NCI-H1436 (cell line): ENCODE measurements at regions not wholly inside any gene's neighbourhood (a gene's known extent, or its start where the extent isn't known, plus 50 kb on each side); places are given as distances from the start of the nearest gene placed in this dataset.

Source experiments
- DNase-seq: peaks from one replicate; lab custom pipeline; 2025; lab: John Stamatoyannopoulos, UW

- DNase-seq, result no peak
Measured at GRCh38 chr9:108235609-108236008, 620.2 kb downstream of the ACTL7B start.

GRCh38 chr9:108234811-108235210 is 621.0 kb downstream of the ACTL7B start:
- DNase-seq, result no peak

GRCh38 chr9:108225149-108225800 is 630.5 kb downstream of the ACTL7B start:
- DNase-seq, result no peak

GRCh38 chr9:108224716-108225115 is 631.1 kb downstream of the ACTL7B start:
- DNase-seq, result no peak

- no peak for DNase-seq
Measured at GRCh38 chr9:108219664-108220063, 636.1 kb downstream of the ACTL7B start.

GRCh38 chr9:108217431-108218349 is 638.1 kb downstream of the ACTL7B start:
- no peak for DNase-seq

GRCh38 chr9:108213511-108213910 is 642.3 kb downstream of the ACTL7B start:
- no peak for DNase-seq

GRCh38 chr9:108212184-108212583 is 643.6 kb downstream of the ACTL7B start:
- DNase-seq, result no peak

- no peak for DNase-seq
Measured at GRCh38 chr9:108211411-108211955, 644.3 kb downstream of the ACTL7B start.

GRCh38 chr9:108209132-108209685 is 646.6 kb downstream of the ACTL7B start:
- DNase-seq, result no peak

GRCh38 chr9:108207561-108208165 is 648.1 kb downstream of the ACTL7B start:
- no peak for DNase-seq

- DNase-seq, result no peak
Measured at GRCh38 chr9:108205276-108205675, 650.5 kb downstream of the ACTL7B start.

- no peak for DNase-seq
Measured at GRCh38 chr9:108197899-108198298, 657.9 kb downstream of the ACTL7B start.

- no peak for DNase-seq
Measured at GRCh38 chr9:108197008-108197365, 658.8 kb downstream of the ACTL7B start.

GRCh38 chr9:108196332-108197007 is 659.3 kb downstream of the ACTL7B start:
- no peak for DNase-seq

GRCh38 chr9:108194154-108194553 is 661.6 kb downstream of the ACTL7B start:
- DNase-seq, result no peak

GRCh38 chr9:108193026-108193710 is 662.6 kb downstream of the ACTL7B start:
- DNase-seq, result no peak

- DNase-seq, result no peak
Measured at GRCh38 chr9:108191065-108191464, 664.7 kb downstream of the ACTL7B start.

- no peak for DNase-seq
Measured at GRCh38 chr9:108188976-108189375, 666.8 kb downstream of the ACTL7B start.

GRCh38 chr9:108188482-108188881 is 667.3 kb downstream of the ACTL7B start:
- no peak for DNase-seq
